Adrenal gland (tissue), 9 donors: ENCODE measurements at regions not wholly inside any gene's neighbourhood (a gene's known extent, or its start where the extent isn't known, plus 50 kb on each side); places are given as distances from the start of the nearest gene placed in this dataset.

Source experiments
- DNase-seq, 7 donors: peaks; one replicate each; pipeline ENCODE4 v3.0.0-alpha.2; 2019 to 2020
- H3K27ac ChIP-seq, 5 donors: fragments of 200-600 bp; sonication (generic) in 4 of 5; 1 replicate in 3 of 5; 2 replicates in 2 of 5; pipeline versions ENCODE4 v1.5.1 to v1.8.0; 2016 to 2020; ENCODE audit warnings: mild to moderate bottlenecking in 1 of 5
- H3K27me3 ChIP-seq: fragments of 200-600 bp; 2 replicates; pipeline ENCODE4 v1.8.0; 2021
- H3K36me3 ChIP-seq, 2 donors: fragments of 200-600 bp; replicated peaks in 1 of 2; 1 replicate in 1 of 2; 2 replicates in 1 of 2; pipeline versions ENCODE4 v1.5.1 to v1.8.0; 2018 to 2022
- H3K4me1 ChIP-seq, 2 donors: fragments of 200-600 bp; replicated peaks in 1 of 2; 1 replicate in 1 of 2; 2 replicates in 1 of 2; pipeline versions ENCODE4 v1.5.1 to v1.8.0; 2018 to 2021
- H3K4me3 ChIP-seq, 4 donors: fragments of 200-600 bp; sonication (generic) in 3 of 4; one replicate each; pipeline ENCODE4 v1.5.1; 2016 to 2018
- H3K9me3 ChIP-seq, 3 donors: fragments of 200-600 bp; sonication (generic) in 1 of 3; replicated peaks in 1 of 3; 1 replicate in 2 of 3; 2 replicates in 1 of 3; pipeline versions ENCODE4 v1.5.1 to v1.8.0; 2016 to 2021
- POLR2A ChIP-seq, 2 donors: fragments of 450-650 bp; IDR thresholded peaks; one replicate each; pipeline ENCODE4 v1.6.1; 2017; ENCODE audit warnings: antibody characterized with exemption in 2 of 2, mild to moderate bottlenecking in 2 of 2, moderate library complexity in 1 of 2
- WGBS, 4 donors: extraction: QIAGEN DNeasy Blood & Tissue Kit in 2 of 4; methylation state at CpG; one replicate each; pipeline versions ENCODE4 v1.1.5 to v1.1.7; 2013 to 2017; 5-methylcytosine and 5-hydroxymethylcytosine counted together
- intact Hi-C, 2 donors: fragments of 100-400 bp; cut with DNase I; formaldehyde crosslinking; loops; one replicate each; pipeline versions ENCODE4 v1.14.1 to v1.15.0; 2022 to 2023
- TF ChIP-seq, protein P1 (sequence below), 6 experiments: fragments of 450-650 bp in 4 of 6; fragments of 200-600 bp in 2 of 6; sonication (generic) in 1 of 6; IDR thresholded peaks; 1 replicate in 5 of 6; 2 replicates in 1 of 6; pipeline versions ENCODE4 v1.5.1 to v1.8.0; 2016 to 2021; ENCODE audit warnings: antibody characterized with exemption in 6 of 6, mild to moderate bottlenecking in 2 of 6, moderate library complexity in 1 of 6
- donor health status: healthy with polysubstance abuse.
- donor health status: Bipolar disorder and iron deficiency.
- donor health status: DM: yes; HTN: yes; CAD: no.
- donor health status: DM: no; HTN: no; CAD: no.
- donor health status: DM: no; HTN: no; CAD: no.

DNA sequence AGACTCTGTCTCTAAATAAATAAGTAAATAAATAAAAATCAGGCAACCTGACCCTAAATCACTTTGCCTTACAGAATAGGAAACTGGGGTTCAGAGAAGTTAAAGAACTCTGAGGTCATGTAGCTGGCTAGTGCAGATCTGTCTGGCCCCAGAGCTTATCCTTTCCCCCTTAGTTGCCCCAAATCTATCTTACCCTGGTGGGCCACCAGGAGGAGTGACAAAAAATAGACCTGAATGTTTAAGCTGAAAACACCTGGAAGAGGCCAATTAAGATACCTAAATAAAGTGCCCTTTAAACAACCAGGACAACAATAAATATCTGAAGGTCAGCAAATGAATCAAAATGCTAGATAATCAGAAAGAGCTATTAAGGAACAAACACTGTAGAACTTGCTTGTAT, 59.7 kb downstream of the TEX35 start:
- TF ChIP-seq POLR2A (IDR thresholded peaks at IDR 0.05) = no peak
- TF ChIP-seq, protein P1, sequence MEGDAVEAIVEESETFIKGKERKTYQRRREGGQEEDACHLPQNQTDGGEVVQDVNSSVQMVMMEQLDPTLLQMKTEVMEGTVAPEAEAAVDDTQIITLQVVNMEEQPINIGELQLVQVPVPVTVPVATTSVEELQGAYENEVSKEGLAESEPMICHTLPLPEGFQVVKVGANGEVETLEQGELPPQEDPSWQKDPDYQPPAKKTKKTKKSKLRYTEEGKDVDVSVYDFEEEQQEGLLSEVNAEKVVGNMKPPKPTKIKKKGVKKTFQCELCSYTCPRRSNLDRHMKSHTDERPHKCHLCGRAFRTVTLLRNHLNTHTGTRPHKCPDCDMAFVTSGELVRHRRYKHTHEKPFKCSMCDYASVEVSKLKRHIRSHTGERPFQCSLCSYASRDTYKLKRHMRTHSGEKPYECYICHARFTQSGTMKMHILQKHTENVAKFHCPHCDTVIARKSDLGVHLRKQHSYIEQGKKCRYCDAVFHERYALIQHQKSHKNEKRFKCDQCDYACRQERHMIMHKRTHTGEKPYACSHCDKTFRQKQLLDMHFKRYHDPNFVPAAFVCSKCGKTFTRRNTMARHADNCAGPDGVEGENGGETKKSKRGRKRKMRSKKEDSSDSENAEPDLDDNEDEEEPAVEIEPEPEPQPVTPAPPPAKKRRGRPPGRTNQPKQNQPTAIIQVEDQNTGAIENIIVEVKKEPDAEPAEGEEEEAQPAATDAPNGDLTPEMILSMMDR (IDR thresholded peaks at IDR 0.05) = no peak
- Histone ChIP-seq H3K4me1 (no peaks in the 10 kb centered on the region), H3K36me3 (no peaks in the 10 kb centered on the region), H3K27me3 (no peaks in the 10 kb centered on the region), H3K4me3 (no peak overlapping the region), H3K9me3 (no peaks in the 10 kb centered on the region), H3K27ac (no peak overlapping the region)
- DNase-seq = no peak
- intact Hi-C loops = no loop called here

DNA sequence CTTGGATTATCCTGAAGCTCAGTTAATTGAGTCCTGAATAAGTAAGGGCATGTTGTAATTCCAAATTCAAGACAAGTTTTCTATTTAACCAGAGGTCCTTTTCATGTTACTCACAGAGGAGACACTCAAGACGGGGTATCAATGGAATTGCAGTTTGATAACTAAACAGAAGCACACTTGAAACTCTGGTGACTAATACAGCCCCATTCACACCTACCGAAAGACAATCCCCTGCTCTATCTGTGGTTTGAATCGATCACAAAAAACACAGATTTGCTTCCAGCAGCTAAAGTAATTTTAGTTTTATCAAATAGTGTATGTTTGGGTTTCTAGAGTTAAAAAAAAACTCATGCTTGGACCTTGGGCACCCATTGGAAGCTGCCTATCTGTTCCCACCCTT, 60.4 kb downstream of the TEX35 start:
- intact Hi-C loops = no loop called here
- Histone ChIP-seq H3K4me1 (no peaks in the 10 kb centered on the region), H3K27me3 (no peaks in the 10 kb centered on the region), H3K9me3 (no peaks in the 10 kb centered on the region), H3K4me3 (no peak overlapping the region), H3K36me3 (no peaks in the 10 kb centered on the region), H3K27ac (no peak overlapping the region)
- WGBS, 4 donors = 78 to 91% (median 90%) methylated on average over 3 of the region's 3 CpGs
- no peak for DNase-seq
- no peak for TF ChIP-seq POLR2A (IDR thresholded peaks at IDR 0.05)

DNA sequence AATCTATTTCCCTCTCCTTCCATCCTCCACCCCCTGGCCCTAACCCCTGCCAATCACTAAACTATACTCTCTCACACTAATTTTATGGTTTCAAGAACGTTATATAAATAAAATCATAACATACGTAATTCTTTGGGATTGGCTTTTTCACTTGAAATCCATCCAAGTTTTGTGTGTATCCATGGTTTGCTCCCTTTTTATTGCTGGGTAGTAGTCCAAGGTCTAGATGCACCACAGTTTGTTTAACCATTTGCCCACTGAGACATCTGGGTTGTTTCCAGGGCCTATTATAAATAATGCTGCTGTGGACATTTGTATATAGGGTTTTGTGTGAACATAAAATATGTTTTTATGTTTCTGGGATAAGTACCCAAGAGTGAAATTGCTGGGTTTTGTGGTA, 61.4 kb downstream of the TEX35 start:
- Histone ChIP-seq H3K36me3 (no peaks in the 10 kb centered on the region), H3K4me3 (no peak overlapping the region), H3K9me3 (no peaks in the 10 kb centered on the region), H3K27me3 (no peaks in the 10 kb centered on the region), H3K27ac (no peak overlapping the region), H3K4me1 (no peaks in the 10 kb centered on the region)
- intact Hi-C loops = no loop called here
- TF ChIP-seq POLR2A (IDR thresholded peaks at IDR 0.05) = no peak
- TF ChIP-seq, protein P1 (IDR thresholded peaks at IDR 0.05) = no peak
- 86 to 91% (median 89%) methylated on average over 2 of the region's 2 CpGs for WGBS, 4 donors
- DNase-seq = no peak

DNA sequence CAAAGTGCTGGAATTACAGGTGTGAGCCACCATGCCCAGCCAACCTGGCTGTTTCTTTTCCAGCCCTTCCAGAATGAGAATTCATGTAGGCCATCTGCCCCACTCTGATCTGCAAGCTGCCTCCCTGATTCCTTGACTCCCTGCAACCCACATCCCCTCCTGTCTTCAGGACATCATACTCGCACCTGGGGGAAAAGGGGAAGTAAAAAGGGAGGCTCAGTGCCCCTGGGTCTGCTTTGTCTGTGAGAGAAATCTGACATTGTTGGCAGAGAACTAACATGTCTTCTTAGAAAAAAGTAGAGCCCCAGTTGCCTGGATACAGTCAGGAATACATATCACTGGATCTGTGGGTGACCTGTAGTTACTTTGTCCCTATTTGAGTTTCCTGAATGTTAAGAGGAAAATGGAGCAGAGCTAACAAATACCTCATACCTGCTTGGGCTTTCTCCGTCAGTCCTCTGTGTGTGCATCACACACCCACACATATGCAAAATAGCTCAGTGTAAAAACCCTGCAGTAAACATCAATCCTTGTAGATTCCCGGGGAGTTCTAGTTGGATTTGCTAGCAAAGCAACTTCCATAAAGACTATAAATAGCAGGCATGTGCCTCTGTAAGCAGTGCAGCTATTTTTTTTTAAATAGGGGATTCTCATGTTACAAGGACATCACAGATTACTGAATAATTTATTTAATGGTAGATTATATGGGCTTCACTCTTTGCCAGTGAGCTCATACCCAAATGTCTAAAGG, 62.9 kb downstream of the TEX35 start:
- intact Hi-C loops = no loop called here
- no peak overlapping the region for H3K4me3 ChIP-seq
- WGBS, 4 donors = 52 to 62% (median 58%) methylated on average over 3 of the region's 3 CpGs
- H3K27me3 ChIP-seq = no peaks in the 10 kb centered on the region
- H3K36me3 ChIP-seq = no peaks in the 10 kb centered on the region
- TF ChIP-seq POLR2A (IDR thresholded peaks at IDR 0.05) = no peak
- H3K27ac ChIP-seq = no peak overlapping the region
- no peak for DNase-seq
- H3K9me3 ChIP-seq = no peaks in the 10 kb centered on the region
- no peaks in the 10 kb centered on the region for H3K4me1 ChIP-seq

DNA sequence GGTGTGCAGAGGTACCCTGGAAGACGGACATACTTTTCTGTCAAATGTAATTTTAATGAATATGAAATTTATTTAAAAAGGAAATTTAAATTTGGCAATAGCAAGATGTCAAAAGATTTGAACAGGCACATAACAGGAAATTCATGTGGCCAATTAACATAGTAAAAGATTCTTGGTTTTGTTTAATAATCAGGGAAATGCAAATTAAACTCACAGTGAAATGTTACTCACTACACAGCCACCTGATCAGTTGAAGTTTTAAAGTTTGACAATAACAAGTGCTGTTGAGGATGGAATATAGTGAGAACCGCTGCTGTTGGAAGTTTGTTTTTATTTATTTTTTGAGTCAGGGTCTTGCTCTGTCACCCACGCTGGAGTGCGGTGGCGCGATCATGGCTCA, 63.9 kb downstream of the TEX35 start:
- Histone ChIP-seq H3K9me3 (no peaks in the 10 kb centered on the region), H3K4me1 (no peaks in the 10 kb centered on the region), H3K36me3 (no peaks in the 10 kb centered on the region), H3K4me3 (no peak overlapping the region), H3K27me3 (no peaks in the 10 kb centered on the region), H3K27ac (no peak overlapping the region)
- no peak for DNase-seq
- WGBS, 4 donors = 90 to 96% (median 95%) methylated on average over 6 of the region's 6 CpGs
- TF ChIP-seq, protein P1 (IDR thresholded peaks at IDR 0.05) = no peak
- TF ChIP-seq POLR2A (IDR thresholded peaks at IDR 0.05) = no peak
- intact Hi-C loops = no loop called here
